Astrocyte (in vitro differentiated cells and primary cell): ENCODE measurements at regions not wholly inside any gene's neighbourhood (a gene's known extent, or its start where the extent isn't known, plus 50 kb on each side); places are given as distances from the start of the nearest gene placed in this dataset.
A peak's percentile ranks its signal among the peaks of the same experiment; 100 is the strongest.

Experiments
- DNase-seq: peaks from one replicate; pipeline ENCODE4 v3.0.0-alpha.2; 2010; ENCODE audit warnings: low read depth
- FAIRE-seq: peaks from 2 replicates; lab custom pipeline; 2011; peaks lifted over from hg19 to GRCh38; lab: Jason Lieb, UNC
- H2AFZ ChIP-seq: 2 replicates; pipeline ENCODE4 v1.6.0; 2012; ENCODE audit warnings: low read depth, low read length, inconsistent platforms
- H3K27ac ChIP-seq: 2 replicates; pipeline ENCODE4 v1.5.1; 2011; ENCODE audit warnings: low read depth, low read length, inconsistent platforms
- H3K27me3 ChIP-seq: 2 replicates; pipeline ENCODE4 v1.6.0; 2011; ENCODE audit warnings: low read length, inconsistent platforms; ENCODE audit not compliant: insufficient read depth
- H3K36me3 ChIP-seq: 2 replicates; pipeline ENCODE4 v1.5.1; 2011; ENCODE audit warnings: low read length, inconsistent platforms; ENCODE audit not compliant: insufficient read depth
- H3K4me1 ChIP-seq: 2 replicates; pipeline ENCODE4 v1.5.1; 2011; ENCODE audit warnings: low read length, inconsistent platforms; ENCODE audit not compliant: insufficient read depth
- H3K4me2 ChIP-seq: 2 replicates; pipeline ENCODE4 v1.6.0; 2012; ENCODE audit warnings: low read length, inconsistent platforms
- H3K4me3 ChIP-seq: 2 replicates; pipeline ENCODE4 v1.5.1; 2011; ENCODE audit warnings: low read depth, mild to moderate bottlenecking, low read length, inconsistent platforms; ENCODE audit not compliant: insufficient read depth
- H3K79me2 ChIP-seq: 2 replicates; pipeline ENCODE4 v1.6.0; 2012; ENCODE audit warnings: mild to moderate bottlenecking, low read length, inconsistent platforms; ENCODE audit not compliant: insufficient read depth
- H3K9ac ChIP-seq: 2 replicates; pipeline ENCODE4 v1.6.0; 2012; ENCODE audit warnings: mild to moderate bottlenecking, low read length, inconsistent platforms
- H3K9me3 ChIP-seq: 2 replicates; pipeline ENCODE4 v1.5.1; 2012; ENCODE audit warnings: low read depth, mild to moderate bottlenecking, low read length, inconsistent platforms; ENCODE audit not compliant: insufficient read depth
- H4K20me1 ChIP-seq: 2 replicates; pipeline ENCODE4 v1.6.0; 2012; ENCODE audit warnings: low read length, inconsistent platforms; ENCODE audit not compliant: insufficient read depth
- H3K27ac Mint-ChIP-seq: one replicate; pipeline ENCODE4 v1.8.0; 2021; ENCODE audit warnings: mild to moderate bottlenecking, mixed read lengths; ENCODE audit not compliant: unreplicated experiment
- H3K27me3 Mint-ChIP-seq: one replicate; pipeline ENCODE4 v1.8.0; 2021; ENCODE audit warnings: low read depth, mixed read lengths; ENCODE audit not compliant: unreplicated experiment
- H3K36me3 Mint-ChIP-seq: one replicate; pipeline ENCODE4 v1.8.0; 2021; ENCODE audit warnings: low read depth, mixed read lengths; ENCODE audit not compliant: unreplicated experiment
- H3K4me1 Mint-ChIP-seq: one replicate; pipeline ENCODE4 v1.8.0; 2021; ENCODE audit warnings: low read depth, mixed read lengths; ENCODE audit not compliant: unreplicated experiment
- H3K4me3 Mint-ChIP-seq: one replicate; pipeline ENCODE4 v1.8.0; 2021; ENCODE audit warnings: mild to moderate bottlenecking, moderate library complexity, mixed read lengths; ENCODE audit not compliant: unreplicated experiment
- H3K9me3 Mint-ChIP-seq: one replicate; pipeline ENCODE4 v1.8.0; 2021; ENCODE audit warnings: mild to moderate bottlenecking, mixed read lengths; ENCODE audit not compliant: unreplicated experiment
- EZH2 ChIP-seq: IDR thresholded peaks from 2 replicates; pipeline ENCODE4 v1.6.1; 2012; ENCODE audit warnings: mild to moderate bottlenecking, low read length, inconsistent platforms; ENCODE audit not compliant: insufficient read depth
- TF ChIP-seq, protein P1 (sequence below): IDR thresholded peaks from 2 replicates; pipeline ENCODE4 v1.5.1; 2011; ENCODE audit warnings: low read depth, mild to moderate bottlenecking, inconsistent platforms, low read length, moderate library complexity; ENCODE audit not compliant: insufficient read depth

DNA sequence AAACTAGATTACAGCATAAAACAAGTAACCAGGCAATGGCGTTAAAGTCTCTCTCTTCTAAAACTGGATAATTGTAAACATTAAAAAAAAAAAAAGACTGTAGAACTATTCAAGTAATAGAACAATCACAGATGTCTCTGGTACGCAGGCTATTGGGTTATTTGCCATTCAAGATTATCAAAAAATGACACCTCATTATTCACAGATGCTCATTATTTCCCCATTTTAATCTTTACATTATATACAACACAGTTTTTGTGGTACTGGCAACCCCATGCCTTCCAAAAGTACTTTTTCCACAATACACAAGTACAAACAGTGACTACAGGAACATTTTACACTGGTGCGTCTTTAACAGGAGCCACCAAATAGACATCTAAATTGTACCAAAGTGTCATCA, 109.4 kb downstream of the ZNF608 start:
- Mint-ChIP-seq H3K9me3 (no peaks in the 10 kb centered on the region), H3K27me3 (no peaks in the 10 kb centered on the region), H3K36me3 (peaks cover 19% of the 10 kb centered on the region), H3K4me3 (no peak overlapping the region), H3K4me1 (peaks cover 23% of the 10 kb centered on the region), H3K27ac (no peak overlapping the region)
- H4K20me1 ChIP-seq = no peaks in the 10 kb centered on the region
- no peaks in the 10 kb centered on the region for H3K9me3 ChIP-seq
- peaks cover 15% of the 10 kb centered on the region for H3K4me1 ChIP-seq
- H3K36me3 ChIP-seq = no peaks in the 10 kb centered on the region
- no peaks in the 10 kb centered on the region for H3K79me2 ChIP-seq
- DNase-seq (no peak), FAIRE-seq (no peak)
- no peak overlapping the region for H2AFZ ChIP-seq
- H3K9ac ChIP-seq = no peak overlapping the region
- no peak overlapping the region for H3K4me3 ChIP-seq
- no peak for TF ChIP-seq EZH2
- TF ChIP-seq, protein P1, sequence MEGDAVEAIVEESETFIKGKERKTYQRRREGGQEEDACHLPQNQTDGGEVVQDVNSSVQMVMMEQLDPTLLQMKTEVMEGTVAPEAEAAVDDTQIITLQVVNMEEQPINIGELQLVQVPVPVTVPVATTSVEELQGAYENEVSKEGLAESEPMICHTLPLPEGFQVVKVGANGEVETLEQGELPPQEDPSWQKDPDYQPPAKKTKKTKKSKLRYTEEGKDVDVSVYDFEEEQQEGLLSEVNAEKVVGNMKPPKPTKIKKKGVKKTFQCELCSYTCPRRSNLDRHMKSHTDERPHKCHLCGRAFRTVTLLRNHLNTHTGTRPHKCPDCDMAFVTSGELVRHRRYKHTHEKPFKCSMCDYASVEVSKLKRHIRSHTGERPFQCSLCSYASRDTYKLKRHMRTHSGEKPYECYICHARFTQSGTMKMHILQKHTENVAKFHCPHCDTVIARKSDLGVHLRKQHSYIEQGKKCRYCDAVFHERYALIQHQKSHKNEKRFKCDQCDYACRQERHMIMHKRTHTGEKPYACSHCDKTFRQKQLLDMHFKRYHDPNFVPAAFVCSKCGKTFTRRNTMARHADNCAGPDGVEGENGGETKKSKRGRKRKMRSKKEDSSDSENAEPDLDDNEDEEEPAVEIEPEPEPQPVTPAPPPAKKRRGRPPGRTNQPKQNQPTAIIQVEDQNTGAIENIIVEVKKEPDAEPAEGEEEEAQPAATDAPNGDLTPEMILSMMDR = no peak
- no peak overlapping the region for H3K27ac ChIP-seq
- no peaks in the 10 kb centered on the region for H3K27me3 ChIP-seq
- H3K4me2 ChIP-seq = no peak overlapping the region

DNA sequence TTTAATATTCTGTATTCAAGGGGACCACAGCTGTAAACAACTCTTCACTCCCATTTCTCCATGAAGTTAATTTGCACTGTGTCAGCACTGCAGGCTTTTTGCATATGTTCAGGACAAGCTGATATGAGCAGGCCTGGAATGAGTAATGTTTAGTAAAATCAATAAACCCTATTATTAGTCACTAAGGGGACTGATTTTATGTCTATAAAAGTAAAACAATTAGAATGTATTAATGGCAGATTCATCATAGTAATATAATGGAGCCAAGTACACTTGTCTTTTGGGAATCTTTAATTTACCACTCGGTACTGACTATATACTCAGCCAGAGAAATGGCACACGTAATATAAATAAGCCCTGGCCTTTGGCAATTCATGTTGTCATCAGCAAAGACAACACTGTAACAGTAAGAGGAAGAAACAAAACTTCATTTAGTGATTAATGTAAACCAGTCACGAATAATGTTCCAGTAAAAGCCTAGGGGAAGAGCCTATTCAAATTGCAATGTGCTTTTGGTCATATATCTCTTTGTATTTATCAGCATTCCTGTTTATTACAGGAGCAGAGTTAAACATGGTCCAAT, 111.6 kb downstream of the ZNF608 start:
- Histone ChIP-seq H2AFZ (no peak overlapping the region), H3K36me3 (no peaks in the 10 kb centered on the region), H3K9me3 (no peaks in the 10 kb centered on the region), H3K4me3 (no peak overlapping the region), H3K4me2 (peak overlapping the region; percentile 55), H3K27me3 (no peaks in the 10 kb centered on the region), H3K27ac (peak overlapping the region; percentile 48), H4K20me1 (no peaks in the 10 kb centered on the region), H3K9ac (peak overlapping the region; percentile 9), H3K79me2 (no peaks in the 10 kb centered on the region), H3K4me1 (peaks cover 25% of the 10 kb centered on the region)
- FAIRE-seq = peak; percentile 13
- peaks cover 45% of the 10 kb centered on the region for H3K4me1 Mint-ChIP-seq
- H3K27me3 Mint-ChIP-seq = no peaks in the 10 kb centered on the region
- DNase-seq = peak; percentile 71
- TF ChIP-seq, protein P1 = no peak
- no peak for TF ChIP-seq EZH2
- H3K36me3 Mint-ChIP-seq = peaks cover 11% of the 10 kb centered on the region
- H3K4me3 Mint-ChIP-seq = no peak overlapping the region
- no peaks in the 10 kb centered on the region for H3K9me3 Mint-ChIP-seq
- H3K27ac Mint-ChIP-seq = no peak overlapping the region

DNA sequence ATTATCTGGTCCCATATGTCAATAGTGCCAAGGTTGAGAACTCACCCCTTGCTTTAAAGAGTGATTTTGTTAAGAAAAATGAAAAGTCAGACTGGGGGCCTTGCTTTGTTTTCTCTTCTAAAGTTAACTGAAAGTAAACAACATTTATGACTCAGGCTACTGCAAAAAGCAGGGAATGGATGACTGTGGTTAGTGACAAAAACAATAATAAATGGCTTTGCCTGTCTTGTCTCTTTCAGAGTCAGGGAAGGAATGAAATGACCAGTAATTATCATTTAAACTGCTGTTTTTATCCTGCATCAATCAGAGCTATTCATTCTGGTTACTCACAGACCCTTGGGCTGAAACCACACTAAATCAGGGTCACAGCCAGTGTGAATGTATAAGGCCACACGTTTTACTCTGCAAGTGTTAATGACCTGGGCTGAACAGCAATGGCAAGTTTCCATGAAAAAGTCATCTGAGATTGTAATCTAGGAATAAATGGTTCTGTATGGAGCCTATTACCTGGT, 112.2 kb downstream of the ZNF608 start:
- DNase-seq = peak; percentile 61
- Histone ChIP-seq H3K36me3 (no peaks in the 10 kb centered on the region), H3K9me3 (no peaks in the 10 kb centered on the region), H3K4me3 (no peak overlapping the region), H3K4me2 (peak overlapping the region; percentile 55), H3K27me3 (no peaks in the 10 kb centered on the region), H2AFZ (no peak overlapping the region), H3K27ac (peak overlapping the region; percentile 48), H3K9ac (peak overlapping the region; percentile 9), H3K4me1 (peaks cover 31% of the 10 kb centered on the region), H4K20me1 (no peaks in the 10 kb centered on the region), H3K79me2 (no peaks in the 10 kb centered on the region)
- Mint-ChIP-seq H3K4me3 (no peak overlapping the region), H3K4me1 (peaks cover 48% of the 10 kb centered on the region), H3K27ac (peak overlapping the region; percentile 31), H3K27me3 (no peaks in the 10 kb centered on the region), H3K9me3 (no peaks in the 10 kb centered on the region), H3K36me3 (peaks cover 11% of the 10 kb centered on the region)
- TF ChIP-seq EZH2 = no peak
- TF ChIP-seq, protein P1 = no peak
- no peak for FAIRE-seq
